ENCODE measurements at regions not wholly inside any gene's neighbourhood (a gene's known extent, or its start where the extent isn't known, plus 50 kb on each side); places are given as distances from the start of the nearest gene placed in this dataset.

- Histone ChIP-seq H3K27me3 (replicated peaks; ENCODE audit: control insufficient read depth, insufficient read depth, low read length) (no peaks in the 10 kb centered on the region), H3K4me3 (replicated peaks; ENCODE audit: low read depth, low read length) (no peak overlapping the region), H3K36me3 (ENCODE audit: control insufficient read depth, insufficient read depth, low read length) (no peaks in the 10 kb centered on the region)
- no peak for DNase-seq (ENCODE audit: extremely low read depth, insufficient read length)
- TF ChIP-seq CTCF (IDR thresholded peaks at IDR 0.05; ENCODE audit: insufficient read depth, low read length, poor library complexity, severe bottlenecking), result no peak
Observed at GRCh38 chr6:90701926-90702325, 115.1 kb upstream of the MAP3K7 start.

GRCh38 chr6:90701146-90701781 is 114.4 kb upstream of the MAP3K7 start:
- H3K4me3 ChIP-seq (replicated peaks; ENCODE audit: low read depth, low read length), result no peak overlapping the region
- H3K36me3 ChIP-seq (ENCODE audit: control insufficient read depth, insufficient read depth, low read length), result no peaks in the 10 kb centered on the region
- DNase-seq (ENCODE audit: extremely low read depth, insufficient read length), result no peak
- TF ChIP-seq CTCF (IDR thresholded peaks at IDR 0.05; ENCODE audit: insufficient read depth, low read length, poor library complexity, severe bottlenecking), result no peak
- no peaks in the 10 kb centered on the region for H3K27me3 ChIP-seq (replicated peaks; ENCODE audit: control insufficient read depth, insufficient read depth, low read length)

- H3K4me3 ChIP-seq (replicated peaks; ENCODE audit: low read depth, low read length), result no peak overlapping the region
- H3K27me3 ChIP-seq (replicated peaks; ENCODE audit: control insufficient read depth, insufficient read depth, low read length), result no peaks in the 10 kb centered on the region
- TF ChIP-seq CTCF (IDR thresholded peaks at IDR 0.05; ENCODE audit: insufficient read depth, low read length, poor library complexity, severe bottlenecking), result no peak
- DNase-seq (ENCODE audit: extremely low read depth, insufficient read length), result no peak
- H3K36me3 ChIP-seq (ENCODE audit: control insufficient read depth, insufficient read depth, low read length), result no peaks in the 10 kb centered on the region
Observed at GRCh38 chr6:90695316-90695715, 108.4 kb upstream of the MAP3K7 start.

GRCh38 chr6:90694802-90695201 is 107.9 kb upstream of the MAP3K7 start:
- Histone ChIP-seq H3K4me3 (replicated peaks; ENCODE audit: low read depth, low read length) (no peak overlapping the region), H3K27me3 (replicated peaks; ENCODE audit: control insufficient read depth, insufficient read depth, low read length) (no peaks in the 10 kb centered on the region), H3K36me3 (ENCODE audit: control insufficient read depth, insufficient read depth, low read length) (no peaks in the 10 kb centered on the region)
- TF ChIP-seq CTCF (IDR thresholded peaks at IDR 0.05; ENCODE audit: insufficient read depth, low read length, poor library complexity, severe bottlenecking), result no peak
- DNase-seq (ENCODE audit: extremely low read depth, insufficient read length), result no peak

GRCh38 chr6:90691823-90692222 is 105.0 kb upstream of the MAP3K7 start:
- Histone ChIP-seq H3K36me3 (ENCODE audit: control insufficient read depth, insufficient read depth, low read length) (no peaks in the 10 kb centered on the region), H3K27me3 (replicated peaks; ENCODE audit: control insufficient read depth, insufficient read depth, low read length) (no peaks in the 10 kb centered on the region), H3K4me3 (replicated peaks; ENCODE audit: low read depth, low read length) (no peak overlapping the region)
- DNase-seq (ENCODE audit: extremely low read depth, insufficient read length), result no peak
- TF ChIP-seq CTCF (IDR thresholded peaks at IDR 0.05; ENCODE audit: insufficient read depth, low read length, poor library complexity, severe bottlenecking), result peak; percentile 39

- TF ChIP-seq CTCF (IDR thresholded peaks at IDR 0.05; ENCODE audit: insufficient read depth, low read length, poor library complexity, severe bottlenecking), result no peak
Observed at GRCh38 chr6:90689172-90689571, 102.3 kb upstream of the MAP3K7 start.

More at GRCh38 chr6:90689172-90689571, 102.3 kb upstream of the MAP3K7 start:
- Histone ChIP-seq H3K36me3 (ENCODE audit: control insufficient read depth, insufficient read depth, low read length) (no peaks in the 10 kb centered on the region), H3K27me3 (replicated peaks; ENCODE audit: control insufficient read depth, insufficient read depth, low read length) (no peaks in the 10 kb centered on the region), H3K4me3 (replicated peaks; ENCODE audit: low read depth, low read length) (no peak overlapping the region)
- DNase-seq (ENCODE audit: extremely low read depth, insufficient read length), result no peak
